ENCODE measurements at regions not wholly inside any gene's neighbourhood (a gene's known extent, or its start where the extent isn't known, plus 50 kb on each side); places are given as distances from the start of the nearest gene placed in this dataset.

DNA sequence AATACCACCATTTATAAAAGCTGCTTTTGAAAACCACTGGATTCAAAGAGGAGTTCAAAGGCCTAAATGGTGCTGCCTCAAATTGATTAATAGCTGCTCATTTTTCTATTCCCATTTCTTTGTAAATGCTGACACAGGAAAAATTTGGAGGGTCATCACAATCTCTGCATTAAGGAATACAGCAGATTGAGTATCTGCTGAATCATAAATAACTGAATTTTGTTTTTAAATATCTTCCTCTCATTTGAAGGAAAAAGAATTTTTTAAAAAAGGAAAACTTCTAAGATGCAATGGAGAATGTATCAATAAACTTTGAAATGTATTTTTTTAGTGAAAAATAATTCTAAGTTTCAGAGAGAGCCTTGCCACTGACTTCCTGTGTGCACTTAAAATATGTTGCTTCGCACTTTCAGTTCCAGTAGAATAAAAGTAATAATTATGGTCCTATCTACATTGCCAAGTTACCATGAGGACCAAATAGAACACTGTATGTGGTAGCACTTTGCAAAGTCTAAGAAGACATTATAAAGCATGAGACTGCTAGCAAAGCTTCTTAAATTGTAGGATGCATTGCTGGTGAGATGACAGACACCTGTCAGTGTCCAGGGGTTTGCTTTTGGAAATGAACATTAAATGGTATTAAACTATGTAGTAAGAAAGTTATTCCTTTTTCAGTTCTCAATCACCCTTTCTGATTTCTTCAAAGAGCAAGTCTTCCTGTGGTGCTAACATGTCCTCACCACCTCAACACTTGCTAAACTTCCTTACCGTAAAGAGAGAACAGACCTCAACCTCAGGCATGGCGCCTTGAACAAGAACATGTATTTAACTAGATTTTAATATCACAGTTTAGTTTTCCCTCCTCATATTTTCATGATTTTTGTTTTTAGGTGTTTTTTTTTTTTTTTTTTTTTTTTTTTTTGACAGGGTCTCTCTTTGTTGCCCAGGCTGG lies 555.1 kb downstream of the EBF1 start:
- no peak for DNase-seq (ENCODE audit: extremely low spot score)
- 94% methylated on average over 3 of the region's 3 CpGs for WGBS
- intact Hi-C loops (cut with DNase I) = no loop called here
- TF ChIP-seq POLR2A (IDR thresholded peaks at IDR 0.05; ENCODE audit: low read depth) = no peak
- TF ChIP-seq CTCF (IDR thresholded peaks at IDR 0.05) = no peak
- TF ChIP-seq POLR2AphosphoS5 (IDR thresholded peaks at IDR 0.05) = no peak
- TF ChIP-seq EP300 (IDR thresholded peaks at IDR 0.05) = no peak
- H3K4me3 ChIP-seq = no peak overlapping the region
- H3K27ac ChIP-seq (replicated peaks in 1 of 4) = no peak overlapping the region
- no peaks in the 10 kb centered on the region for H3K27me3 ChIP-seq
- no peaks in the 10 kb centered on the region for H3K4me1 ChIP-seq
- no peaks in the 10 kb centered on the region for H3K36me3 ChIP-seq
- peaks cover 0 to 6% (median 0%) of the 10 kb centered on the region in 4 donors for H3K9me3 ChIP-seq

DNA sequence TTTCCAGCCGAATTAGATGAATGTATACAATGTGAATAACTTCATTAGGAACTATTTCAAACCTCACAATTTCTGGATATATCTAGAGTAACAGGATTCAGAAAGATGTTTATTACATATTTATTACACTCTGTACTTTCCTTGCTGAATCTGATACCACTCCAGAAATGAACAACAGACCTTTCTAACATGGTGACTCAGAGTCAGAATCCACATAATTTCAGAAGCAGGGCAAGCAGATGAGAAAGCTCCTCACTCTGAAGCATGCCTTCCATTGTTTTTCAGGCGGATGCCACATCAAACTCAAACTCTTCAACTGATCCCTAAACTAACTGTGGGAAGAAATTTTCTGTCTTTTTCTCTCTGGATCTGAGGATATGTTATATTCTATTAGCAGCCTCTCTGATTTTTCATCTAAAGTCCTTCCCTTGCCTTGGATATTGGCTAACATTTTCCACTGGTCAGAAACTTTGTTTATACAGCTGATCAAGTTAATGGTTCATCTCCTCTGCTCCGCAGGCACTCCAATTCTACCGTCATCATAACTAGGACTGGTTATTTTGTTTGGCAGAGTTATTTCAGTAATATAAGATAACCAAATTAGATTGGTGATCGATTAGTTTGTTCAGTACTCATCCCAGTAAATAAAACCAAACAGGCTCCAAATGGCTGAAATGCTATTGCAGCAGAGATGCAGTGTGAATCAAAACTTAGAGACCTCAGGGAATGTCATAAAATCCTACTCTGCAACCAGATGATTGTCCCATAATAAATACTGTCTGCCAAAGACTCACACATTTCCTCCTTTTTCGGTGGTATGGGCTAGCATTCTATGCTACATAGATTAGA lies 556.0 kb downstream of the EBF1 start:
- WGBS = 55% methylated on average over 6 of the region's 6 CpGs
- peak in 1 of 2 donors; percentile 28 for TF ChIP-seq POLR2AphosphoS5 (IDR thresholded peaks at IDR 0.05)
- TF ChIP-seq EP300 (IDR thresholded peaks at IDR 0.05) = no peak
- no peak for TF ChIP-seq CTCF (IDR thresholded peaks at IDR 0.05)
- TF ChIP-seq POLR2A (IDR thresholded peaks at IDR 0.05; ENCODE audit: low read depth) = no peak
- no peaks in the 10 kb centered on the region for H3K36me3 ChIP-seq
- H3K27ac ChIP-seq (replicated peaks in 1 of 4) = peak overlapping the region in 2 of 4 donors; percentile 1 to 12
- intact Hi-C loops (cut with DNase I) = no loop called here
- no peak overlapping the region for H3K4me3 ChIP-seq
- peaks cover 0 to 6% (median 0%) of the 10 kb centered on the region in 4 donors for H3K9me3 ChIP-seq
- H3K27me3 ChIP-seq = no peaks in the 10 kb centered on the region
- no peak for DNase-seq (ENCODE audit: extremely low spot score)
- H3K4me1 ChIP-seq = no peaks in the 10 kb centered on the region

DNA sequence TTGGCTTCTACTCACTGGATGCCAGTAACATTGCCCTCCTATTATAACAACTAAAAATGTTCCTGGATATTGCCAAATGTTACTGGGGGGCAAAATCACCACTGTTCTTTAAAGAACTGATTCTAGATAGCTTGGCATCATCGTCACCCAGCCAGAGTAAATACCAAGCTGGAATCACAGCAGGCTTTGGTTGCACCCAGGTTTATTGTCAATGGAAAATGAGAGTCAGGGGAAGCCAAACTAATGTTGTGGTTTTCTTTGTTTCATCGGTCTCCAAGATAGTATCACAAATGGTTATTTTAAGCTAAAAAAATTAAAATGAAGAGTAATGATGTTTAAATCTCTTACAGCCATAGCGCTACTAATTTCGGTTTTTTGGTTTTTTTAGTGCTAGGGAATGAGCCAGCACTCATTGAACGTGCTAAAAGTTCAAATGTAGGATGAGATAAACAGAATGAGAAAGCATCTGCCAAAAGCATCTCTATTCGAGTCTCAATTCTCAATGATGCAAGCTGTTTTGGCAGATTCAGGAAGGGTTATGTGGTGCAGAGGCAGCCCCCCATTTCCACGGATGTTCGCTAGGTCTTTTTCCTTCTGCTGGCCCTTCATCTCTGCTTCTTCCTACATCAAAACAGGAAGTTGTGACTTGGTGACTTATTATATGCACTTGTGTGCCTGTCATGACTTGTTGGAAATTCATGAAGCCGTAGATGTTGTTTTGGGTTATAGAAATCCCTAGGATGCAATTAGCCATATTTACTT lies 558.0 kb downstream of the EBF1 start:
- H3K27me3 ChIP-seq = no peaks in the 10 kb centered on the region
- DNase-seq (ENCODE audit: extremely low spot score) = no peak
- H3K36me3 ChIP-seq = no peaks in the 10 kb centered on the region
- no peaks in the 10 kb centered on the region for H3K9me3 ChIP-seq
- 76% methylated on average over 9 of the region's 9 CpGs for WGBS
- no peak overlapping the region for H3K27ac ChIP-seq (replicated peaks in 1 of 4)
- no peak overlapping the region for H3K4me3 ChIP-seq
- intact Hi-C loops (cut with DNase I) = no loop called here
- no peaks in the 10 kb centered on the region for H3K4me1 ChIP-seq
- no peak for TF ChIP-seq POLR2A (IDR thresholded peaks at IDR 0.05; ENCODE audit: low read depth)
- TF ChIP-seq EP300 (IDR thresholded peaks at IDR 0.05) = no peak
- no peak for TF ChIP-seq CTCF (IDR thresholded peaks at IDR 0.05)
- TF ChIP-seq POLR2AphosphoS5 (IDR thresholded peaks at IDR 0.05) = no peak

GRCh38 chr5:158538506-158539074 lies 561.1 kb downstream of the EBF1 start:
- no peak overlapping the region for H3K4me3 ChIP-seq
- no peaks in the 10 kb centered on the region for H3K27me3 ChIP-seq
- H3K9me3 ChIP-seq = no peaks in the 10 kb centered on the region
- TF ChIP-seq POLR2AphosphoS5 (IDR thresholded peaks at IDR 0.05) (no peak), POLR2A (IDR thresholded peaks at IDR 0.05; ENCODE audit: low read depth) (no peak)
- no peaks in the 10 kb centered on the region for H3K36me3 ChIP-seq
- H3K27ac ChIP-seq (replicated peaks in 1 of 4) = no peak overlapping the region
- intact Hi-C loops (cut with DNase I) = no loop called here
- no peak for DNase-seq (ENCODE audit: extremely low spot score)
- H3K4me1 ChIP-seq = no peaks in the 10 kb centered on the region
- WGBS = 73% methylated on average over 7 of the region's 7 CpGs

Data from esophagus muscularis mucosa (tissue), 4 donors.